ENCODE measurements at regions not wholly inside any gene's neighbourhood (a gene's known extent, or its start where the extent isn't known, plus 50 kb on each side); places are given as distances from the start of the nearest gene placed in this dataset.

DNA sequence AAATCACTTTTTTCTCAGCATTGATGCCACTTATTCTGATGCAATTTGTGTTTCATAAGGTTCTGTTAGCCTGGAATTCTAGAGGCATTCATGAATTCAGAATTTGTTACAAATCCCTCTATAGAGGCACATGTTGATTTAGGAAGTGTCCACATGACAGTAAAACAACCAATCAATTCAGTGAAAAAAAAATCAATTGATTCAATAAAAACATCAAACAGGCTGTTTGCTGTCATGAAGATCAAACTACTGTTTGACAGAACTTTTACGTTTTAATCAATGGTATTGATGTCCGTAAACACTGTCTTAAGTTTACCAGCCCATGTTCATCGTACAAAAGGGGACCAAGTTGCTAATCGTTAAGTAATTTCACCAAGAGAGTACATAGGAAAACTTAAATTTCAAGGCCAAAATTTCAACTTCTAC lies 261.5 kb downstream of the FIGN start:
- intact Hi-C loops (cut with micrococcal nuclease), result no loop called here
- no peak for DNase-seq
- Mint-ChIP-seq H3K4me3 (no peak overlapping the region), H3K27ac (no peak overlapping the region), H3K9me3 (no peaks in the 10 kb centered on the region), H3K27me3 (no peaks in the 10 kb centered on the region), H3K4me1 (no peaks in the 10 kb centered on the region), H3K36me3 (ENCODE audit: low read depth) (no peaks in the 10 kb centered on the region)

DNA sequence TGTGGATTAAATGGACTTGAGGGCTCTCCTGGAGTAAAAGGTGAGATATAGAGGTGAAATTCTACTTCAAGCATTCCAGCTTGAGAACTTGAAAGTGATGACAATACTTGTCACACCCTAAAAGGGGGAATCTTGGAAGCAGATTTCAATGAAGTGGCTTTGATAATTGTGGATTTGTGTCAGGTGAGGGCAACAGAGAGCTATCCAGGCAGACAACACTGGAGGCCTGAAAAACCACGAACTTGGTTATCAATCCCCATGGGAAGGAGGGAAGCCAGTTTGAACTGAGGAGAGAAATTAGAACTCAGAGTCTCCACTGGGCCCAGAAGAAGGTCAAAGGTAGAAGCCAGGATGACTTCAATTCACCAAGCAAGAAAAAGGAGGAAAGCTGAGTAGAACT lies 263.9 kb downstream of the FIGN start:
- no peaks in the 10 kb centered on the region for H3K27me3 Mint-ChIP-seq
- H3K27ac Mint-ChIP-seq, result no peak overlapping the region
- no peak for DNase-seq
- H3K4me1 Mint-ChIP-seq, result no peaks in the 10 kb centered on the region
- H3K9me3 Mint-ChIP-seq, result no peaks in the 10 kb centered on the region
- no peaks in the 10 kb centered on the region for H3K36me3 Mint-ChIP-seq (ENCODE audit: low read depth)
- no peak overlapping the region for H3K4me3 Mint-ChIP-seq
- intact Hi-C loops (cut with micrococcal nuclease), result no loop called here

- Mint-ChIP-seq H3K4me1 (no peaks in the 10 kb centered on the region), H3K4me3 (no peak overlapping the region), H3K9me3 (no peaks in the 10 kb centered on the region), H3K27me3 (no peaks in the 10 kb centered on the region), H3K36me3 (ENCODE audit: low read depth) (no peaks in the 10 kb centered on the region), H3K27ac (no peak overlapping the region)
- DNase-seq, result no peak
- intact Hi-C loops (cut with micrococcal nuclease), result no loop called here
Observed at GRCh38 chr2:163469561-163469962, 266.2 kb downstream of the FIGN start.

- Mint-ChIP-seq H3K27me3 (no peaks in the 10 kb centered on the region), H3K36me3 (ENCODE audit: low read depth) (no peaks in the 10 kb centered on the region), H3K4me3 (no peak overlapping the region), H3K4me1 (no peaks in the 10 kb centered on the region), H3K27ac (no peak overlapping the region), H3K9me3 (no peaks in the 10 kb centered on the region)
- intact Hi-C loops (cut with micrococcal nuclease), result no loop called here
- DNase-seq, result no peak
Observed at GRCh38 chr2:163467251-163467630, 268.6 kb downstream of the FIGN start.

- no peaks in the 10 kb centered on the region for H3K4me1 Mint-ChIP-seq
- no peaks in the 10 kb centered on the region for H3K36me3 Mint-ChIP-seq (ENCODE audit: low read depth)
Observed at GRCh38 chr2:163466331-163467250, 269.2 kb downstream of the FIGN start.

GRCh38 chr2:163465440-163465839 lies 270.4 kb downstream of the FIGN start:
- Mint-ChIP-seq H3K27ac (no peak overlapping the region), H3K36me3 (ENCODE audit: low read depth) (no peaks in the 10 kb centered on the region), H3K9me3 (no peaks in the 10 kb centered on the region), H3K4me1 (no peaks in the 10 kb centered on the region), H3K27me3 (no peaks in the 10 kb centered on the region), H3K4me3 (no peak overlapping the region)
- intact Hi-C loops (cut with micrococcal nuclease), result no loop called here
- DNase-seq, result no peak

More at GRCh38 chr2:163466331-163467250, 269.2 kb downstream of the FIGN start:
- H3K9me3 Mint-ChIP-seq, result no peaks in the 10 kb centered on the region
- H3K4me3 Mint-ChIP-seq, result no peak overlapping the region
- DNase-seq, result no peak
- H3K27me3 Mint-ChIP-seq, result no peaks in the 10 kb centered on the region
- no peak overlapping the region for H3K27ac Mint-ChIP-seq
- intact Hi-C loops (cut with micrococcal nuclease), result no loop called here

GRCh38 chr2:163463411-163463810 lies 272.4 kb downstream of the FIGN start:
- no peak for DNase-seq
- no peak overlapping the region for H3K4me3 Mint-ChIP-seq
- H3K36me3 Mint-ChIP-seq (ENCODE audit: low read depth), result no peaks in the 10 kb centered on the region
- no peak overlapping the region for H3K27ac Mint-ChIP-seq
- H3K27me3 Mint-ChIP-seq, result no peaks in the 10 kb centered on the region
- H3K4me1 Mint-ChIP-seq, result no peaks in the 10 kb centered on the region
- intact Hi-C loops (cut with micrococcal nuclease), result no loop called here
- H3K9me3 Mint-ChIP-seq, result no peaks in the 10 kb centered on the region

DNA sequence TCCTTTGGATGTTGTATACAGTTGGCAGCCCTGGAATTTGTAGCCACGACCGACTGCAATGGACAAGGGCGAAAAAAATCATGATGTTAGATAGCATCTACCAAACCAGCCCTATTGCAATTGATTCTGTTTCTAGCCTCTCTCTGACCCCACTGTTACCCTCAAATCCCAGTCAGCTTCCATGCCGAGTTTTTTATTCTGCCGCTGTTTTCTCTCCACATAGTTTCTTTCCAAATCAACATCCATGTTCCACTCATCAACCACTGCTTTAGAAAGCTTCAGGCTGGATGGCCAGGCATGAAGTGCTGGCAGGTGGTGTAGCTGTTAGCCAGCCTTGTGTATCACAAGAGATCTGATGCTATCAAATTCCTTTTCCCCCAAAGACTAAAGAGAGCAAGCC lies 272.8 kb downstream of the FIGN start:
- H3K4me1 Mint-ChIP-seq, result no peaks in the 10 kb centered on the region
- H3K4me3 Mint-ChIP-seq, result no peak overlapping the region
- H3K9me3 Mint-ChIP-seq, result no peaks in the 10 kb centered on the region
- intact Hi-C loops (cut with micrococcal nuclease), result no loop called here
- no peaks in the 10 kb centered on the region for H3K36me3 Mint-ChIP-seq (ENCODE audit: low read depth)
- H3K27ac Mint-ChIP-seq, result no peak overlapping the region
- H3K27me3 Mint-ChIP-seq, result no peaks in the 10 kb centered on the region
- DNase-seq, result no peak

- Mint-ChIP-seq H3K4me1 (no peaks in the 10 kb centered on the region), H3K4me3 (no peak overlapping the region), H3K27me3 (no peaks in the 10 kb centered on the region), H3K9me3 (no peaks in the 10 kb centered on the region), H3K36me3 (ENCODE audit: low read depth) (no peaks in the 10 kb centered on the region), H3K27ac (no peak overlapping the region)
- intact Hi-C loops (cut with micrococcal nuclease), result no loop called here
- DNase-seq, result no peak
Observed at GRCh38 chr2:163459986-163460385, 275.8 kb downstream of the FIGN start.

GRCh38 chr2:163456953-163457743 lies 278.7 kb downstream of the FIGN start:
- Mint-ChIP-seq H3K4me3 (no peak overlapping the region), H3K27me3 (no peaks in the 10 kb centered on the region)
- DNase-seq, result no peak

GRCh38 chr2:163455815-163456214 lies 280.0 kb downstream of the FIGN start:
- H3K4me1 Mint-ChIP-seq, result no peaks in the 10 kb centered on the region
- H3K4me3 Mint-ChIP-seq, result no peak overlapping the region
- no peak overlapping the region for H3K27ac Mint-ChIP-seq

More at GRCh38 chr2:163456953-163457743, 278.7 kb downstream of the FIGN start:
- intact Hi-C loops (cut with micrococcal nuclease), result no loop called here
- H3K9me3 Mint-ChIP-seq, result no peaks in the 10 kb centered on the region
- no peak overlapping the region for H3K27ac Mint-ChIP-seq
- no peaks in the 10 kb centered on the region for H3K36me3 Mint-ChIP-seq (ENCODE audit: low read depth)
- no peaks in the 10 kb centered on the region for H3K4me1 Mint-ChIP-seq

GRCh38 chr2:163453920-163454319 lies 281.9 kb downstream of the FIGN start:
- Mint-ChIP-seq H3K27me3 (no peaks in the 10 kb centered on the region), H3K4me1 (no peaks in the 10 kb centered on the region), H3K4me3 (no peak overlapping the region), H3K9me3 (no peaks in the 10 kb centered on the region), H3K27ac (no peak overlapping the region), H3K36me3 (ENCODE audit: low read depth) (no peaks in the 10 kb centered on the region)
- intact Hi-C loops (cut with micrococcal nuclease), result no loop called here
- no peak for DNase-seq

More at GRCh38 chr2:163455815-163456214, 280.0 kb downstream of the FIGN start:
- Mint-ChIP-seq H3K36me3 (ENCODE audit: low read depth) (no peaks in the 10 kb centered on the region), H3K9me3 (no peaks in the 10 kb centered on the region), H3K27me3 (no peaks in the 10 kb centered on the region)
- intact Hi-C loops (cut with micrococcal nuclease), result no loop called here
- DNase-seq, result no peak

- Mint-ChIP-seq H3K27ac (no peak overlapping the region), H3K4me3 (no peak overlapping the region), H3K9me3 (no peaks in the 10 kb centered on the region), H3K36me3 (ENCODE audit: low read depth) (no peaks in the 10 kb centered on the region), H3K27me3 (no peaks in the 10 kb centered on the region), H3K4me1 (no peaks in the 10 kb centered on the region)
- DNase-seq, result no peak
- intact Hi-C loops (cut with micrococcal nuclease), result no loop called here
Observed at GRCh38 chr2:163441603-163442002, 294.2 kb downstream of the FIGN start.

DNA sequence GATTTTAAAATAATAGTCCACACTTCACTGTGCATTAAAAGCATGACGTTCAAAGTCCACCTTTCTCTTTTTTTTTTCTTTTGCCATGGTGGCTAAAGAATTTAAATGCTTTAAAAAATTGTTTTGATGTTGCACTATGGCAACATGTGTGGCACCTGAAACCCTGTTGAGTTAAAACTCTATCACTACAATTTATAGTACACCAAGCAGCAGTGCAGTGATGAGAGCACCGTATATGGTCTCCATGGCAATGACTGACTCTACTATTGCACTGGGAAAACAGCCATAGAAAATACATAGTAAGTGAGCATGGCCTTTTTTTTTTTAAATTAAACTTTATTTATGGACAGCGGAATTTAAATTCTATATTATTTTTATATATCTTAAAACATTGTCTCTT lies 298.8 kb downstream of the FIGN start:
- no peak overlapping the region for H3K4me3 Mint-ChIP-seq
- H3K27me3 Mint-ChIP-seq, result no peaks in the 10 kb centered on the region
- no peaks in the 10 kb centered on the region for H3K36me3 Mint-ChIP-seq (ENCODE audit: low read depth)
- intact Hi-C loops (cut with micrococcal nuclease), result no loop called here
- H3K4me1 Mint-ChIP-seq, result no peaks in the 10 kb centered on the region
- no peak for DNase-seq
- H3K27ac Mint-ChIP-seq, result no peak overlapping the region
- H3K9me3 Mint-ChIP-seq, result no peaks in the 10 kb centered on the region
